ENCODE measurements at regions not wholly inside any gene's neighbourhood (a gene's known extent, or its start where the extent isn't known, plus 50 kb on each side); places are given as distances from the start of the nearest gene placed in this dataset.

- TF ChIP-seq CTCF (conservative IDR thresholded peaks at IDR 0.05; ENCODE audit: low read length): no peak
- TF ChIP-seq EZH2phosphoT487 (IDR thresholded peaks at IDR 0.05; ENCODE audit: borderline replicate concordance, low read depth, low read length): no peak
These were observed 139.3 kb upstream of the PZP start for GRCh38 chr12:9347328-9348127.
